Endothelial cell of umbilical vein (primary cell): ENCODE measurements at regions not wholly inside any gene's neighbourhood (a gene's known extent, or its start where the extent isn't known, plus 50 kb on each side); places are given as distances from the start of the nearest gene placed in this dataset.

ENCODE experiments used
- BruUV-seq: library from RNA; stranded (reverse); fragments of 400-500 nt; replicated peaks from 2 replicates; lab custom pipeline; 2021; lab: Mats Ljungman, UMichigan
- CTCF ChIA-PET: fragments of 300-600, 350-600 bp; sonication (Branson Sonifier 250); formaldehyde crosslinking; loops from one replicate; lab custom pipeline; 2021; ENCODE audit warnings: antibody characterized with exemption, inconsistent platforms; lab: Charles Lee
- POLR2A ChIA-PET: fragments of 300-600, 350-600 bp; sonication (Branson Sonifier 250); formaldehyde crosslinking; loops from one replicate; lab custom pipeline; 2021; ENCODE audit warnings: antibody characterized with exemption, inconsistent platforms; lab: Charles Lee
- DNase-seq: peaks from one replicate; pipeline ENCODE4 v3.0.0-alpha.2; 2011; ENCODE audit warnings: low read depth, low spot score
- FAIRE-seq: peaks from 2 replicates; lab custom pipeline; 2011; peaks lifted over from hg19 to GRCh38; lab: Jason Lieb, UNC
- H2AFZ ChIP-seq: 2 replicates; pipeline ENCODE4 v1.6.0; 2012; ENCODE audit warnings: low read depth, low read length, control low read depth, inconsistent platforms
- H3K27ac ChIP-seq: 2 replicates; pipeline ENCODE4 v1.5.1; 2011; ENCODE audit warnings: low read depth, mild to moderate bottlenecking, control low read depth, low read length, moderate library complexity; ENCODE audit not compliant: insufficient read depth
- H3K27me3 ChIP-seq, 2 experiments: 2 replicates each; pipeline versions ENCODE4 v1.6.0 to v1.6.1; 2011; ENCODE audit warnings: low read length in 2 of 2, mixed read lengths in 1 of 2; ENCODE audit not compliant: control insufficient read depth in 2 of 2, insufficient read depth in 2 of 2
- H3K36me3 ChIP-seq, 2 experiments: 2 replicates in 1 of 2; 3 replicates in 1 of 2; pipeline ENCODE4 v1.5.1; 2011; ENCODE audit warnings: low read length in 2 of 2, mild to moderate bottlenecking in 1 of 2, moderate library complexity in 1 of 2; ENCODE audit not compliant: control insufficient read depth in 2 of 2, insufficient read depth in 2 of 2; ENCODE audit errors: extremely low read depth in 1 of 2
- H3K4me1 ChIP-seq: 3 replicates; pipeline ENCODE4 v1.5.1; 2011; ENCODE audit warnings: mild to moderate bottlenecking, low read length; ENCODE audit not compliant: control insufficient read depth, insufficient read depth; ENCODE audit errors: extremely low read depth
- H3K4me2 ChIP-seq: 2 replicates; pipeline ENCODE4 v1.6.1; 2011; ENCODE audit warnings: low read length, control low read depth, mixed read lengths; ENCODE audit not compliant: insufficient read depth
- H3K4me3 ChIP-seq, 3 experiments: fragments of 200-600 bp in 1 of 3; sonication (generic), shearing (Covaris generic) in 1 of 3; replicated peaks in 1 of 3; 2 replicates each; pipeline ENCODE4 v1.5.1; 2011 to 2016; ENCODE audit warnings: control low read depth in 3 of 3, low read length in 3 of 3, mild to moderate bottlenecking in 2 of 3, inconsistent platforms in 1 of 3, low read depth in 1 of 3, moderate library complexity in 1 of 3; ENCODE audit not compliant: insufficient read depth in 1 of 3
- H3K79me2 ChIP-seq: 2 replicates; pipeline ENCODE4 v1.6.0; 2012; ENCODE audit warnings: low read length, inconsistent platforms; ENCODE audit not compliant: control insufficient read depth, insufficient read depth
- H3K9ac ChIP-seq: replicated peaks from 2 replicates; pipeline ENCODE3; 2011; ENCODE audit warnings: low read length, control low read depth; ENCODE audit not compliant: insufficient read depth; ENCODE audit errors: extremely low read depth
- H3K9me1 ChIP-seq: replicated peaks from 3 replicates; pipeline ENCODE4 v1.6.0; 2011; ENCODE audit warnings: mild to moderate bottlenecking, low read length; ENCODE audit not compliant: control insufficient read depth, insufficient read depth; ENCODE audit errors: extremely low read depth
- H3K9me3 ChIP-seq: replicated peaks from 2 replicates; pipeline ENCODE4 v1.5.1; 2012; ENCODE audit warnings: low read length, inconsistent platforms; ENCODE audit not compliant: control insufficient read depth, insufficient read depth
- H4K20me1 ChIP-seq: replicated peaks from 2 replicates; pipeline ENCODE3; 2011; ENCODE audit warnings: mild to moderate bottlenecking, low read length; ENCODE audit not compliant: control insufficient read depth, insufficient read depth; ENCODE audit errors: extremely low read depth
- CTCF ChIP-seq, 2 donors: IDR thresholded peaks; 1 replicate in 1 of 2; 2 replicates in 1 of 2; pipeline ENCODE4 v1.5.1; 2011; ENCODE audit warnings: low read length in 2 of 2, mild to moderate bottlenecking in 2 of 2, moderate library complexity in 2 of 2, control low read depth in 1 of 2, inconsistent platforms in 1 of 2, low read depth in 1 of 2; ENCODE audit not compliant: insufficient read depth in 1 of 2; ENCODE audit errors: extremely low read depth in 1 of 2
- EZH2 ChIP-seq: IDR thresholded peaks from 2 replicates; pipeline ENCODE4 v1.6.1; 2012; ENCODE audit warnings: borderline replicate concordance, low read depth, mild to moderate bottlenecking, moderate library complexity, low read length, inconsistent platforms; ENCODE audit not compliant: severe bottlenecking
- FOS ChIP-seq: IDR thresholded peaks from 2 replicates; pipeline ENCODE4 v1.6.1; 2011; ENCODE audit warnings: mild to moderate bottlenecking, low read length, moderate library complexity, borderline replicate concordance; ENCODE audit not compliant: insufficient read depth
- GATA2 ChIP-seq: IDR thresholded peaks from 2 replicates; pipeline ENCODE4 v1.7.0; 2011; ENCODE audit warnings: low read depth, mild to moderate bottlenecking, moderate library complexity, mixed read lengths, low read length; ENCODE audit not compliant: insufficient read length, insufficient read depth
- JUN ChIP-seq: IDR thresholded peaks from 2 replicates; pipeline ENCODE4 v1.6.1; 2011; ENCODE audit warnings: borderline replicate concordance, low read depth; ENCODE audit not compliant: insufficient read length, insufficient read depth
- MAX ChIP-seq: IDR thresholded peaks from 2 replicates; pipeline ENCODE4 v1.6.1; 2011; ENCODE audit not compliant: insufficient read depth, insufficient read length
- MYC ChIP-seq: IDR thresholded peaks from one replicate; pipeline ENCODE4 v1.6.1; 2011; ENCODE audit warnings: mild to moderate bottlenecking, low read depth, low read length
- POLR2A ChIP-seq: IDR thresholded peaks from 2 replicates; pipeline ENCODE4 v1.6.1; 2012; ENCODE audit warnings: low read depth, mild to moderate bottlenecking, control low read depth, low read length
- POLR2AphosphoS5 ChIP-seq: IDR thresholded peaks from 2 replicates; pipeline ENCODE4 v1.6.1; 2012; ENCODE audit warnings: low read depth, mild to moderate bottlenecking, control low read depth, low read length, moderate library complexity; ENCODE audit not compliant: insufficient read depth
- dilution Hi-C: fragments of 300-500 bp; cut with MboI; formaldehyde crosslinking; loops from one replicate; pipeline ENCODE4 v1.15.0; 2019; ENCODE audit warnings: low sequenced_read_pairs; ENCODE audit not compliant: extremely low pct_ligation_motif_present
- intact Hi-C: fragments of 100-400 bp; cut with micrococcal nuclease; formaldehyde crosslinking; loops from one replicate; pipeline ENCODE4 v1.10.0; 2022

DNA sequence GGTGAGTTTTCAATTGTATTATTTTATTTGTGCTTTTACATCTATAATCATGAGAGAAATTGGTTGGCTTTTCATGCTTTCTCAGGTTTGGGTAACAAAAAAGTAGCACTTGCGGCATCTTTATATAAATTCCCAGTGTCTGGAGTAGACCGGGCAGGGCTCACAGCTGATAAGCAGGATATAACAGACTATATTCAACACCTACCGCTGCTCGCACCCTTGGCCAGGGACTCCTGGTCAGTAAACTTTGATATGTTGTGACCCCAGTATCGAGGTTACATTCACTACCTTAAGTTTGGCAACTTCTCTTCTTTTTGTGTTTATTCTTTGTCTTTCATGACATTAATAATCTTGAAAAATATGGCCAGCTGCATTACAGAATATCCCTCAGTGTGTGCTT is 343.4 kb downstream of the TBC1D32 start:
- no peak overlapping the region for H3K4me3 ChIP-seq
- H3K9ac ChIP-seq: no peak overlapping the region
- no peak overlapping the region for H3K4me2 ChIP-seq
- DNase-seq (no peak), FAIRE-seq (no peak)
- TF ChIP-seq EZH2: no peak
- TF ChIP-seq MYC: no peak
- TF ChIP-seq POLR2A: no peak
- no peak for TF ChIP-seq FOS
- no peak for TF ChIP-seq GATA2
- no peak for TF ChIP-seq MAX
- TF ChIP-seq JUN: no peak
- TF ChIP-seq CTCF (IDR thresholded peaks at IDR 0.05; ENCODE audit: extremely low read depth in 1 of 2, insufficient read depth in 1 of 2, low read depth in 1 of 2, low read length in 2 of 2): no peak
- TF ChIP-seq POLR2AphosphoS5: no peak
- H3K4me1 ChIP-seq: no peaks in the 10 kb centered on the region
- dilution Hi-C loops: no loop called here
- H3K79me2 ChIP-seq: no peaks in the 10 kb centered on the region
- ChIA-PET CTCF (interaction anchor here (1.3 kb wide), 1 partner anchor 78 kb away, joined by 3 read pairs; no protein-coding TSS in a partner anchor), POLR2A (no interaction called here)
- no peaks in the 10 kb centered on the region for H3K9me1 ChIP-seq
- intact Hi-C loops: no loop called here
- BruUV-seq: no TSS peak
- H4K20me1 ChIP-seq: no peaks in the 10 kb centered on the region
- H2AFZ ChIP-seq: no peak overlapping the region
- H3K9me3 ChIP-seq: no peaks in the 10 kb centered on the region
- no peaks in the 10 kb centered on the region for H3K27me3 ChIP-seq
- H3K27ac ChIP-seq: no peak overlapping the region
- H3K36me3 ChIP-seq: no peaks in the 10 kb centered on the region
